Caco-2 (cell line): ENCODE measurements at regions not wholly inside any gene's neighbourhood (a gene's known extent, or its start where the extent isn't known, plus 50 kb on each side); places are given as distances from the start of the nearest gene placed in this dataset.

Experiments
- BruUV-seq: library from RNA; stranded (reverse); fragments of 400-500 nt; replicated peaks from 2 replicates; lab custom pipeline; 2021; lab: Mats Ljungman, UMichigan
- CTCF ChIA-PET: fragments of 300-600 bp; sonication (Branson Sonifier 250); formaldehyde crosslinking; loops from one replicate; lab custom pipeline; 2022; ENCODE audit warnings: antibody characterized with exemption; lab: Charles Lee
- POLR2A ChIA-PET: fragments of 300-600 bp; sonication (Branson Sonifier 250); formaldehyde crosslinking; loops from one replicate; lab custom pipeline; 2022; ENCODE audit warnings: antibody characterized with exemption; lab: Charles Lee
- DNase-seq, 2 experiments: peaks; one replicate each; pipeline versions ENCODE4 v3.0.0 to v3.0.0-alpha.2; 2020 to 2022
- H3K27me3 ChIP-seq: replicated peaks from 2 replicates; pipeline ENCODE4 v1.6.0; 2011; ENCODE audit warnings: low read length; ENCODE audit not compliant: control insufficient read depth, insufficient read depth
- H3K36me3 ChIP-seq: 2 replicates; pipeline ENCODE4 v1.5.1; 2011; ENCODE audit warnings: low read length; ENCODE audit not compliant: control insufficient read depth, insufficient read depth
- H3K4me1 ChIP-seq: fragments of 250-450 bp; sonication (Bioruptor Pico); 2 replicates; pipeline ENCODE4 v1.5.1; 2020; ENCODE audit warnings: mild to moderate bottlenecking
- H3K4me3 ChIP-seq: 2 replicates; pipeline ENCODE4 v1.5.1; 2011; ENCODE audit warnings: low read depth, mild to moderate bottlenecking, control low read depth, low read length
- H3K9me3 ChIP-seq: fragments of 250-450 bp; sonication (Bioruptor Pico); 2 replicates; pipeline ENCODE4 v1.5.1; 2020; ENCODE audit warnings: mild to moderate bottlenecking, moderate library complexity
- H3K27ac Mint-ChIP-seq: one replicate; pipeline ENCODE4 v1.8.0; 2022; ENCODE audit warnings: mixed read lengths; ENCODE audit not compliant: unreplicated experiment
- H3K27me3 Mint-ChIP-seq: one replicate; pipeline ENCODE4 v1.8.0; 2022; ENCODE audit warnings: mixed read lengths; ENCODE audit not compliant: insufficient read depth, unreplicated experiment
- H3K36me3 Mint-ChIP-seq: one replicate; pipeline ENCODE4 v1.8.0; 2022; ENCODE audit warnings: mild to moderate bottlenecking, mixed read lengths; ENCODE audit not compliant: insufficient read depth, unreplicated experiment
- H3K4me1 Mint-ChIP-seq: one replicate; pipeline ENCODE4 v1.8.0; 2022; ENCODE audit warnings: low read depth, mixed read lengths; ENCODE audit not compliant: unreplicated experiment
- H3K4me3 Mint-ChIP-seq: one replicate; pipeline ENCODE4 v1.8.0; 2022; ENCODE audit warnings: mild to moderate bottlenecking, moderate library complexity, mixed read lengths; ENCODE audit not compliant: unreplicated experiment
- H3K9me3 Mint-ChIP-seq: one replicate; pipeline ENCODE4 v1.8.0; 2022; ENCODE audit warnings: mixed read lengths; ENCODE audit not compliant: unreplicated experiment
- intact Hi-C: fragments of 100-400 bp; cut with micrococcal nuclease; formaldehyde crosslinking; loops from one replicate; pipeline ENCODE4 v1.10.0; 2022; ENCODE audit not compliant: unreplicated experiment
- TF ChIP-seq, protein P1 (sequence below), 2 experiments: fragments of 200-600 bp in 1 of 2; IDR thresholded peaks; 1 replicate in 1 of 2; 2 replicates in 1 of 2; pipeline versions ENCODE4 v1.5.1 to v1.8.0; 2011 to 2022; ENCODE audit warnings: antibody characterized with exemption in 1 of 2, control low read depth in 1 of 2, inconsistent platforms in 1 of 2, low read depth in 1 of 2, low read length in 1 of 2, mild to moderate bottlenecking in 1 of 2, moderate library complexity in 1 of 2; ENCODE audit not compliant: insufficient read depth in 1 of 2, severe bottlenecking in 1 of 2, unreplicated experiment in 1 of 2

DNA sequence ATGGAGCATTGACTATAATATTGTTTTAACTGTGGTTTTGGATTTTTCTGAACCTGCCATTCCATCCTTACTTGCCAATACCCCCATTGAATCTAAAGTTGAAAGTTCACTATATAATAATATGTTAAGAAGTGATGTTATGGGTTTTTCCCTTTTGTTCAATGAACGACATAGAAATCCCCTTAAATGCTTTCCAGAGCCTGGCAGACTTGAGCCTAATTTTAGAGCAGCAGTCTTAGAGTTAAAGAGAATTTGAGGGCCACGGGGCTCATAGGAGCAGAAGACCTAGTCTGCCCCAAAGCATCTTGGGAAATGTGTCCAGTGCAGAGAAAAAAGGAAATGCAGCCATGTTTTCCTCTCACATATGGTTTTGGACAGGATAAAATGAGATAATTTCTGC is 146.1 kb upstream of the SLC44A1 start:
- CTCF ChIA-PET = no interaction called here
- H3K4me1 Mint-ChIP-seq = no peaks in the 10 kb centered on the region

DNA sequence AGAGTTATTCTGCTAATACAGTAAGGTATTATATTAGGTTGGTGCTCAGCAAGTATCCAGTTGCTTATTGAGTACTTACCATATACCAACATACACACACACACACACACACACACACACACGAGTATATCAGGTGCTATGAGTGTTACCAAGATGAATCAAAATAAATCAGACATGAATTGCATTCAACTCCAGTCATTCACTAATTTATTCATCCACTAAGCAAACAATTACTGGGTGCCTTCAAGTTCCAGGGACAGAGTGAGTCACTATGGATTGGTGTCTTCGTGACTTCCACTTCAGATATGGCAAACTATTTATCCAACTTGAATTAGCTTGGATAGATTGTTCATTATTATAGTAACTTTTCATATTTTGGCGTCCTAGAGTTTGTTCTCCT is 140.7 kb upstream of the SLC44A1 start:
- Histone ChIP-seq H3K4me1 (no peaks in the 10 kb centered on the region), H3K27me3 (no peaks in the 10 kb centered on the region), H3K36me3 (no peaks in the 10 kb centered on the region), H3K9me3 (no peaks in the 10 kb centered on the region), H3K4me3 (no peak overlapping the region)
- Mint-ChIP-seq H3K27ac (no peak overlapping the region), H3K9me3 (no peaks in the 10 kb centered on the region), H3K36me3 (no peaks in the 10 kb centered on the region), H3K4me3 (no peak overlapping the region), H3K27me3 (no peaks in the 10 kb centered on the region), H3K4me1 (no peaks in the 10 kb centered on the region)
- TF ChIP-seq, protein P1, sequence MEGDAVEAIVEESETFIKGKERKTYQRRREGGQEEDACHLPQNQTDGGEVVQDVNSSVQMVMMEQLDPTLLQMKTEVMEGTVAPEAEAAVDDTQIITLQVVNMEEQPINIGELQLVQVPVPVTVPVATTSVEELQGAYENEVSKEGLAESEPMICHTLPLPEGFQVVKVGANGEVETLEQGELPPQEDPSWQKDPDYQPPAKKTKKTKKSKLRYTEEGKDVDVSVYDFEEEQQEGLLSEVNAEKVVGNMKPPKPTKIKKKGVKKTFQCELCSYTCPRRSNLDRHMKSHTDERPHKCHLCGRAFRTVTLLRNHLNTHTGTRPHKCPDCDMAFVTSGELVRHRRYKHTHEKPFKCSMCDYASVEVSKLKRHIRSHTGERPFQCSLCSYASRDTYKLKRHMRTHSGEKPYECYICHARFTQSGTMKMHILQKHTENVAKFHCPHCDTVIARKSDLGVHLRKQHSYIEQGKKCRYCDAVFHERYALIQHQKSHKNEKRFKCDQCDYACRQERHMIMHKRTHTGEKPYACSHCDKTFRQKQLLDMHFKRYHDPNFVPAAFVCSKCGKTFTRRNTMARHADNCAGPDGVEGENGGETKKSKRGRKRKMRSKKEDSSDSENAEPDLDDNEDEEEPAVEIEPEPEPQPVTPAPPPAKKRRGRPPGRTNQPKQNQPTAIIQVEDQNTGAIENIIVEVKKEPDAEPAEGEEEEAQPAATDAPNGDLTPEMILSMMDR (IDR thresholded peaks at IDR 0.05; ENCODE audit: insufficient read depth in 1 of 2, low read depth in 1 of 2, low read length in 1 of 2, severe bottlenecking in 1 of 2, unreplicated experiment in 1 of 2) = no peak
- BruUV-seq = no TSS peak
- POLR2A ChIA-PET = no interaction called here
- no peak for DNase-seq
- intact Hi-C loops = no loop called here
- CTCF ChIA-PET = no interaction called here

More for the DNA sequence above, 146.1 kb upstream of the SLC44A1 start:
- no peaks in the 10 kb centered on the region for H3K36me3 ChIP-seq
- no peak overlapping the region for H3K27ac Mint-ChIP-seq
- H3K9me3 Mint-ChIP-seq = no peaks in the 10 kb centered on the region
- H3K36me3 Mint-ChIP-seq = no peaks in the 10 kb centered on the region
- H3K9me3 ChIP-seq = no peaks in the 10 kb centered on the region
- DNase-seq = no peak
- TF ChIP-seq, protein P1 (IDR thresholded peaks at IDR 0.05; ENCODE audit: insufficient read depth in 1 of 2, low read depth in 1 of 2, low read length in 1 of 2, severe bottlenecking in 1 of 2, unreplicated experiment in 1 of 2) = no peak
- intact Hi-C loops = no loop called here
- no peaks in the 10 kb centered on the region for H3K4me1 ChIP-seq
- H3K4me3 Mint-ChIP-seq = no peak overlapping the region
- BruUV-seq = no TSS peak
- no peaks in the 10 kb centered on the region for H3K27me3 Mint-ChIP-seq
- POLR2A ChIA-PET = no interaction called here
- no peak overlapping the region for H3K4me3 ChIP-seq
- H3K27me3 ChIP-seq = no peaks in the 10 kb centered on the region

DNA sequence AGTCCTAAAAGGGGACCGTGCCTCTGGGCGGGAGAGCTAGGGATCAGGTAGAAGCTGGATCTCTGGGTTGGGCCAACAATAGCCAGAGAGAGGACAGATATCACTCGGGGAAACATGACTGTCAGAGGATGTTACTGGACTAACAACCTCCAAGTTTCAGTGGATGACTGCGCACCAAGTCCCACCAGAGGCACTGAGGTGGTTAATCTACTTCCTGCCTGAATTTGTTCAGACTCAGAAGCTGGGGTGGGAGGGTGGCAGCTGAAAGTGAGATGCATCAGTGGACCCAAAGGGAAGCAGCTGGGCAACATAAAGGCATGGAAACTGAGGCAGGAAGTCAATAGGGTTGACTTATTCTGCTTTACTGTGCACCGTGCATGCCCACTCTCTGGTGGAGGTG is 130.1 kb upstream of the SLC44A1 start:
- TF ChIP-seq, protein P1 (IDR thresholded peaks at IDR 0.05; ENCODE audit: insufficient read depth in 1 of 2, low read depth in 1 of 2, low read length in 1 of 2, severe bottlenecking in 1 of 2, unreplicated experiment in 1 of 2) = no peak
- H3K4me3 ChIP-seq = no peak overlapping the region
- H3K27ac Mint-ChIP-seq = no peak overlapping the region
- no peaks in the 10 kb centered on the region for H3K36me3 Mint-ChIP-seq
- no peaks in the 10 kb centered on the region for H3K9me3 ChIP-seq
- H3K4me1 Mint-ChIP-seq = peaks cover 8% of the 10 kb centered on the region
- BruUV-seq = no TSS peak
- no peaks in the 10 kb centered on the region for H3K27me3 Mint-ChIP-seq
- no peak overlapping the region for H3K4me3 Mint-ChIP-seq
- no peaks in the 10 kb centered on the region for H3K9me3 Mint-ChIP-seq
- ChIA-PET POLR2A (no interaction called here), CTCF (no interaction called here)
- H3K27me3 ChIP-seq = no peaks in the 10 kb centered on the region
- peaks cover 12% of the 10 kb centered on the region for H3K4me1 ChIP-seq
- DNase-seq = no peak
- intact Hi-C loops = loop anchor here (1.0 kb wide), 1 partner anchor 38 kb away; no protein-coding TSS in a partner anchor
- no peaks in the 10 kb centered on the region for H3K36me3 ChIP-seq
